Left hindlimb (tissue), 1 donor: ENCODE measurements at regions not wholly inside any gene's neighbourhood (a gene's known extent, or its start where the extent isn't known, plus 50 kb on each side); places are given as distances from the start of the nearest gene placed in this dataset.
"Not testable (repeated sequence)": the region's sequence is repeated elsewhere in the genome, so short reads cannot be mapped to it uniquely, and the experiment has no call there.

Source experiments
- DNase-seq: peaks from one replicate; pipeline ENCODE4 v3.0.0-alpha.2; 2018

DNA sequence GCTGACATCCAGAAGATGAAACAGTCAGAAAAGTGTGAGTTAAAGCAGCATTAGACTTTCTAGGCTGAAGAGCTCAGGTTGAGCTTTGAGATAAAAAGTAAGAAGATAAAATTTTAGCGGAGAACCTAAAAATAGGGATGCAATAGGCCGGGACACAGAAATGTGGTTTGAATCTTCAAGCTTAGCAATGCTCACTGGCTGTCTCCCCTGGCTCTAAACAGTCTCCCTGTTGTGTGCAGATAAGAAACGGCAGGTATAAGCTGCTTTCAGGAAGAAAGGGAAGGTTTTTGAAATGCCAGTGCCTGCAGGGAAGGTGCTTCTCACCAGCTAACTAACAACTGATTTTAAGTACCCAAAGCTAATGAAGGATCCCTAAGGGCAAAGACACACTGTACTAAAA is 718.7 kb upstream of the SGO1 start:
- no peak for DNase-seq

DNA sequence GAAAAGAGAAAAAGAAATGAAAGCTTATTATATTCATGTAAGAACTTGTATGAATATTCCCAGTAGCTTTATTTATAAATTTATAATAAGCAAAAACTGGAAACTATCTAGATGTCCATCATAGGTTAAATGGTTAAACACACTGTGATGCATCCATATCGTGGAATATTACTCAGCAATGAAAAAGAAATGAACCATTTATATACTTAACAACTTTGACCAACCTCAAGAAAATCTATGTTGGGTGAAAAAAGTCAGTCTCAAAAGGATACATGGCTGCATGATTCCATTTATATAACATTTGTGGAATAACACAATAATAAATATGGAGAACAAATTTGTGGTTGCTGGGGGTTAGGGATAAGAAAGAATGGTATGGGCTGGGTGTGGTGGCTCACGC is 713.0 kb upstream of the SGO1 start:
- no peak for DNase-seq

DNA sequence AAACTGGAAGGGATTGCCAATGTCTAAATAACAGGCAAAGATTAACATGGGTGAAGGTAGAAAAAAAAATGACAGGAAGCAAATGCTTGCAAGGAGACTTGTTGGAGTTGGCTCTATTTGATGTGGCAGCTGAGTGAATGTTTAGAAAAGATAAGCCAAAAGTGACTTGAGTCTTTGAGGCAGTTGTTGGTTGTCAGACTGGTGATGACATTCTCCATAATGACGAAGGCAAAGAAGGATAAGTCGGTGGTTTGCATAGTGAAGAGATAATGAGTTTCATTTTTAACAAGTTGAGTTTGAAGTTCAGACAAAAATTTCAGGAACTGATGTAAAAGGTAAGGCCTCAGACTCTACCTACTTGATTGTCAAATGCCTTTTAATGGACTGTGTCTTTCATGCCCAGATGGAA is 704.1 kb upstream of the SGO1 start:
- no peak for DNase-seq

GRCh38 chr3:20878691-20879090 is 692.7 kb upstream of the SGO1 start:
- DNase-seq = no peak

- no peak for DNase-seq
These were observed 687.2 kb upstream of the SGO1 start for GRCh38 chr3:20873235-20873634.

DNA sequence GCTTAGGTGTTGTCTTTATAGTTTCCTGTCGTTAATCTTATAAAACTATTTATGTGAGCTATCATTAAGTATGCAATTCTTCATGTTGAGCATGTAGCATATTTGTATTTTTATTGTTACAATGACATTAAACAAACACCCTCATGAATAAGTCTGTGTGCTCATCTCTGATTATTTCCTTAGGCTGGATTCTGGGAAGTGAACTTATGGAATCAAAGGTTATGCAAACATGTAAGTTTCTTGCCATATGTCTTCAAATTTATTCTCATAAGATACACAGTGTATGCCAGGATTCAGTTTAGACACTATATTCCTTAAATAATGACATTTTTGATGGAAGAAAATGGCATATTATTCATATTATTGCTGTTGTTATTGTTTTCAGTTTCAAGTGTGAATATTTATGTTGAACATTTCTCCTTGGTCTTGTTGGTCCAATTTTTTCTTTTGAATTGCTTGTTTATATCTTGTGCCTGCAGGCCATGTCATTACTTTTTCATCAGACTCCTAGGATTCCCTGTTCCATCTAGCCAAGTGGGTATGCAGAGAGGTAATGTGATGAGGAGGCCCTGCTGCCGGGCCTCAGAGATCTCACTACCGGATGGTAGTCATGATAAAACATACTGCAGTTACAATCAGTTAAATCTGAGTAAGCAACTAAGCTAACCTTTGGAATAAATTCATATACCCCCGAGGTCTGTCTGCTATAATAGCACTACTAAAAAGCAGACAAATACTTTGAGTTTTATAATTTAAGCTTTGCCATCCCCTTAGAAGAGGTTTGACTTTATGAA is 684.3 kb upstream of the SGO1 start:
- no peak for DNase-seq

GRCh38 chr3:20865803-20866202 is 679.8 kb upstream of the SGO1 start:
- no peak for DNase-seq

DNA sequence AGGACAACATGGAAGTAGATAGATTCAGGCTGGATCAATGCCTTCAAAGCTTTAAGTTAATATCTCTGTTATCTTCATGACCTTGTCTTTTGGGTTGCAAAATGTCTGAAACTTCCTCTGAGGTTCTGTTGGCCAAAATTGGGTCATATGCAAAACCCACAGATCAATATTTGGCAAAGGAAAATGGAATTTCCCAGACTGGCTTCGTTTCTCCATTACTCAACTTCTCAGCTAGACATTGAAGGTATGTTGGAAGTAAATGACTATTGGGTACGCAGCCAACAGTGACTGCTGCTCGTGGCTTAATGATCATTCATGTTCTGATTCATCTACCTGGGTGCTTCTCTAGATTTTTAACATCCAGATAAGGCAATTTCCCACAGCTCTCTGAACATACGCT is 675.4 kb upstream of the SGO1 start:
- DNase-seq = no peak

DNA sequence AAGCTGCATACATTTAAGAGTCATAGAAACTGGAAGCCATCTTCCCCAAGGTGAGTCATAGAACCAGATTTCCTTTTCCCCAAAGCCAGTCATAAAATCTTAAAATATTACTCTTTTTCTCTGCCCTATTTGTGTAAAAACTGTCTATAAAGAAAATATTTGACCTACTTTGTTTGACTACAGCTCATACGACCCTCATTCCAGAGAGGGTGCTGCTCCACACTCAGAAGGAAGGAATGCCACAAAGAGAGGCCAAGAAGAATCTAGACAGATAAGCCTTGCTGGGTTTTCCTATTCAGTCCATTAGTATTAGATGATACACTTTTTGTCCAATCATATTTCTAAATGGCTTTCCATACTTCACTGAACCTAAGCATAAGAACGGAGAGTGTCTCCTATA is 671.6 kb upstream of the SGO1 start:
- DNase-seq = no peak

DNA sequence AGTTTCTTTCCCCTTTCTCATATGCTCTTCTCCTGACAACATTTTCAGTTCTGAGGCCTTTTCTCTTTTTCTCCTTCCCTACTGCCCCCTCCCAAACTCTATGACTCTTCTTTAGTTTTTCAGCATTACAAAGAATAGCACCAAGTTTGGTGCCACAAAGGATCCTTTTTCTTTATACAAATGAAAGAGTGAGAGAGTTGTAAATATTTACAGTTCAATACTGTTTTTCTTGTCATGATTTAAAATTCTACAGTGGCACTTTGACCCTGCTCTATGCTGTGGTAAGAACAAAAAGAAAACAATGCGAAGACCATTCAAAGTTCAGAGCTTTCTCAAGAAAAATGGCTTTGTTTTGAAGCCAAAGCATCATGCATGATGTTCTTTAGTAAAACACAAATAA is 667.9 kb upstream of the SGO1 start:
- no peak for DNase-seq

- no peak for DNase-seq
These were observed 666.7 kb upstream of the SGO1 start for GRCh38 chr3:20852712-20853111.

DNA sequence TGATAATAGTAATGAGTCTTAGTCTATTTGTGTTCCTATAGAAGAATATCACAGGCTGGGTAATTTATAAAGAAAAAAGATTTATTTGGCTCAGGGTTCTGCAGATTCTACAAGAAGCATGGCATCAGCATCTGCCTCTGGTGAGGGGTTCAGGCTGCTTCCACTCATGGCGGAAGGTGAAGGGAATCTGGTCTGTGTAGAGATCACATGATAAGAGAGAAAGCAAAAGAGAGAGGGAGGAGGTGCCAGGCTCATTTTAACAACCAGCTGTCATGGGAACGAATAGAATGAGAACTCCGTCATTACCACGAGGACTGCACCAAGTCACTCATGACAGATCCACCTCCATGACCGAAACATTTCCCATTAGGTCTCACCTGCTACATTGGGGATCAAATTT is 664.0 kb upstream of the SGO1 start:
- DNase-seq = no peak

- no peak for DNase-seq
These were observed 660.8 kb upstream of the SGO1 start for GRCh38 chr3:20846832-20847231.

DNA sequence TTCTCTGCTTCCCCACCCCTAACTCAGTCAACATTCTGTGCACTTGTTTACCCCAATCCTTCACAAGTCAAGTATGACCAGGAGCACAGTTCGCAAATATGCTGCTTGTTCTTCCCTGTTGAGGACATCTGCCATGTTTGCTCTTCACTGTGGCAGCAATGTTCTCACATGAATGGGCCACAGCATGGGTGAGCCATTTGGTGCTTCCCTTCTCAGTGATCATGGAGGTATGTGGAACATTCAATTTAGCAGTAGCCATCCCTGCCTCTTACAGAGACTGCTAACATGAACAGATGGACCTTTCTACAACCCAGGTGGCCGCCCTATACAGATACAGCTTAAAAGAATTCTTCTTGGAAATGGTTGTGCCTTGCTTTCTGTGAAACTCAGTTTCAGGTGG is 660.1 kb upstream of the SGO1 start:
- DNase-seq = no peak

- DNase-seq = no peak
These were observed 658.8 kb upstream of the SGO1 start for GRCh38 chr3:20844851-20845250.

GRCh38 chr3:20842594-20843436 is 656.8 kb upstream of the SGO1 start:
- DNase-seq = no peak

DNA sequence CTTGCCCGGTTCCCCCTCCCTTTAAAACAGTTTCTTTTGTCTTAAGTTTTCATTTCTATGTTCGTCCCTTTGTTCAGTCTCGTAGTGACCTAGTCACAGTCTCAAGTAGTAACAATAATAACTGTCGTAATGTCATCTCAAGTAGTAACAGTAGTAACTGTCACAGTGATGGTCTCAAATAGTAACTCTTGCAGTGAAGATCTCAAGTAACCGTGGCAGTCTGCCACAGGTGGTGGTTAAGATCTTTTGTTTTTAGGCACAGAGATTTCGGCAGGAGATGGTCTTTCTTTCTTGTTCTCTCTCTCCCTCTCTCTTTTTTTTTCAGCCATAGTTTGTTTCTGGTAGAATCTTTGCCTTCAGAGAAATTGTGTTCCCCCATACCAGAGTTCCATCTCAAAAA is 656.0 kb upstream of the SGO1 start:
- DNase-seq = no peak

GRCh38 chr3:20837676-20838302 is 651.8 kb upstream of the SGO1 start:
- DNase-seq = no peak

- no peak for DNase-seq
These were observed 650.8 kb upstream of the SGO1 start for GRCh38 chr3:20836801-20837200.

DNA sequence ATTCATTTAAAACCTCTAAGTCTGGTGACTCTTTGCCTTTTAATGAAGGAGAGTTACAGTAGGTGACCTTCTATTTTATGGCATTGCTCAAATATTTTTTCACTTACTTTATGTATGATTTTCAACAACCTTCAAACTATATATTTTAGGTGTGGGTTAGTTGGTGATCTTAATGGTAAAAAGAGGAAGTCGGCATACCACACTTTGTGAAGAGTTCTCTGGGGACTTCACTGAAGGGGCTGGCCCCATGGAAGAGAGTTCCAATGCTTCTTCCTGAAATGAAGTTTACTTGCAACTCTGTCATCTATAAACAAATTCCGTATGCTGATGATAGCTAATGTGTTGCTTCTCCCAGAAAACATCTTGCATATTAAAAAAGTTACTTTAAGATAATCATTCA is 647.0 kb upstream of the SGO1 start:
- no peak for DNase-seq

DNA sequence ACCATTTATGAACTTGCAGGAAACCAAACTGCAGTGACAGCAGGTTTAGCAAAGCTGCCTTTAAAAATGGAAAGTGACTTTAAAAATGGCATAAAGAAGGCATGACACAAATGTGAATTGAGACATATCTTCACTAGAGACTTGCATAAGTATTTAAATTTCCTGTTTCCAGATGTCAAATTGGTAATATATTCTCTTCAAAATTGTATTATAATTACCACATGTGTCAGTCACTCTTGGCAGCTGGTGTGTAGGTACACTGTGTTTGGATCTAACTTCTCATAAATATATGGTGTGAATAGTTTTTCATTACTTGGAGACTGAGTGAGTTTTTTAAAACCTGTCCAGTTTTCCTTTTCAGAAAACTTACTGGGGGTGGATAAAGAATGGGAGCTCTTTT is 636.2 kb upstream of the SGO1 start:
- no peak for DNase-seq

DNA sequence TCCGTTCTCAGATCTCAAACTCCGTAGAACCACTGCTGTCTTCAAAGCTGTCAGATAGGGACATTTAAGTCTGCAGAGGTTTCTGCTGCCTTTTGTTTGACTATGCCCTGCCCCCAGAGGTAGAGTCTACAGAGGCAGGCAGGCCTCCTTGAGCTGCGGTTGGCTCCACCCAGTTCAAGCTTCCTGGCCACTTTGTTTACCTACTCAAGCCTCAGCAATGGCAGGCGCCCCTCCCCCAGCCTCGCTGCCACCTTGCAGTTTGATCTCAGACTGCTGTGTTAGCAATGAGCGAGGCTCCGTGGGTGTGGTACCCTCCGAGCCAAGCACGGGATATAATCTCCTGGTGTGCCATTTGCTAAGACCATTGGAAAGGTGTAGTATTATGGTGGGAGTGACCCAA is 634.9 kb upstream of the SGO1 start:
- not testable (repeated sequence) for DNase-seq

DNA sequence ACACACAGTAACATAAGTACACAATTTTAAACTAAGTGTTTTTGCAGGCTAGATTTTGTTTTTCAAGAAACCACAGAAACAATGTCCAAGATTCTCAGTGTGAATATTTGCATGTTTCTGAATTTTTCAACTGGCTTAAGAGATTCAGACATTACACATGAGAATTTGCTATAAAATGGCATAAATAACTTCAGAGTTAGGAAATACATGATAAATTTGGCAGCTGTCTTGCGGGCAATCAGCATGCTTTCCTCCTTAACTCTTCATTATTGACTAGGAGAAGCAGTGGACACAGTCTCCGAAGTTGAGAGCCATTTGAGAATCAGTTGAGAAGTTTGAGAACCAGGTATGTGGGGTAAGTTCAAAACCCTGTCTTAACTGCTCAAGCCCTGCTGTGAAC is 625.6 kb upstream of the SGO1 start:
- DNase-seq = no peak

DNA sequence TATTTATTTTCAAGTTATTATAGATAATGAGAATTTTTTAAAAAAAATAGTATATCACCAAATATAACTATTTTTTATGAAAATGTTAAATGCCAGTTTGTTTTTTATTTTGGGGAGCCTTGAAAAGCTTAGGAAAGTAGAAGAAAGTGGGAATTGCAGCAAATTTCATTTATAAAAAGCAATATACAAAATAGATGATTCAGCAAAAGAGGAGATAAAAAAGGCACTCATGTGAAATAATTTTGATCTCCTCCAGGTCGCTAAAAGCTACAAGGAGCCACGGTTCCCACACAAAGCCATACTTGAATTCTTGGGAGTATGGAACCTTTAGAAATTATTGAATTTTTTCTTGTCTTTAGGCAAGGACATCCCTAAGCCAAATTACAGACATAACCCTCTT is 625.0 kb upstream of the SGO1 start:
- no peak for DNase-seq
